ENCODE measurements at regions not wholly inside any gene's neighbourhood (a gene's known extent, or its start where the extent isn't known, plus 50 kb on each side); places are given as distances from the start of the nearest gene placed in this dataset.

- no peak for DNase-seq (ENCODE audit: extremely low read depth, low read depth)
- no peak for TF ChIP-seq CTCF (IDR thresholded peaks at IDR 0.05; ENCODE audit: low read depth, low read length)
Observed at GRCh38 chr4:136203199-136203598, 1329.1 kb downstream of the PCDH18 start.

- TF ChIP-seq CTCF (IDR thresholded peaks at IDR 0.05; ENCODE audit: low read depth, low read length) = no peak
Observed at GRCh38 chr4:136198358-136198757, 1333.9 kb downstream of the PCDH18 start.

GRCh38 chr4:136194962-136195361 is 1337.3 kb downstream of the PCDH18 start:
- no peak for DNase-seq (ENCODE audit: extremely low read depth, low read depth)
- no peak for TF ChIP-seq CTCF (IDR thresholded peaks at IDR 0.05; ENCODE audit: low read depth, low read length)

More at GRCh38 chr4:136198358-136198757, 1333.9 kb downstream of the PCDH18 start:
- DNase-seq (ENCODE audit: extremely low read depth, low read depth) = no peak

GRCh38 chr4:136186650-136187049 is 1345.6 kb downstream of the PCDH18 start:
- no peak for TF ChIP-seq CTCF (IDR thresholded peaks at IDR 0.05; ENCODE audit: low read depth, low read length)
- DNase-seq (ENCODE audit: extremely low read depth, low read depth) = no peak

- TF ChIP-seq CTCF (IDR thresholded peaks at IDR 0.05; ENCODE audit: low read depth, low read length) = no peak
- no peak for DNase-seq (ENCODE audit: extremely low read depth, low read depth)
Observed at GRCh38 chr4:136183513-136183912, 1348.8 kb downstream of the PCDH18 start.

GRCh38 chr4:136156947-136157346 is 1375.3 kb downstream of the PCDH18 start:
- no peak for DNase-seq (ENCODE audit: extremely low read depth, low read depth)
- TF ChIP-seq CTCF (IDR thresholded peaks at IDR 0.05; ENCODE audit: low read depth, low read length) = no peak

- no peak for DNase-seq (ENCODE audit: extremely low read depth, low read depth)
- no peak for TF ChIP-seq CTCF (IDR thresholded peaks at IDR 0.05; ENCODE audit: low read depth, low read length)
Observed at GRCh38 chr4:136150046-136150445, 1382.2 kb downstream of the PCDH18 start.

Data from AG09319 (cell line).